ENCODE measurements at regions not wholly inside any gene's neighbourhood (a gene's known extent, or its start where the extent isn't known, plus 50 kb on each side); places are given as distances from the start of the nearest gene placed in this dataset.

GRCh38 chr3:72169120-72169519, 384.2 kb upstream of the PROK2 start:
- DNase-seq = no peak
- Mint-ChIP-seq H3K36me3 (ENCODE audit: unreplicated experiment) (peaks cover 5% of the 10 kb centered on the region), H3K27ac (ENCODE audit: unreplicated experiment) (no peak overlapping the region), H3K27me3 (ENCODE audit: unreplicated experiment) (peaks cover 6% of the 10 kb centered on the region), H3K9me3 (ENCODE audit: unreplicated experiment) (no peaks in the 10 kb centered on the region), H3K4me3 (ENCODE audit: unreplicated experiment) (no peak overlapping the region), H3K4me1 (ENCODE audit: low read depth, unreplicated experiment) (peaks cover 4% of the 10 kb centered on the region)
- no peak for TF ChIP-seq CTCF (IDR thresholded peaks at IDR 0.05; ENCODE audit: partially characterized antibody, unreplicated experiment)

- no peak overlapping the region for H3K27ac Mint-ChIP-seq (ENCODE audit: unreplicated experiment)
- H3K27me3 Mint-ChIP-seq (ENCODE audit: unreplicated experiment) = peaks cover 6% of the 10 kb centered on the region
- TF ChIP-seq CTCF (IDR thresholded peaks at IDR 0.05; ENCODE audit: partially characterized antibody, unreplicated experiment) = no peak
- H3K4me1 Mint-ChIP-seq (ENCODE audit: low read depth, unreplicated experiment) = peaks cover 14% of the 10 kb centered on the region
- peaks cover 2% of the 10 kb centered on the region for H3K9me3 Mint-ChIP-seq (ENCODE audit: unreplicated experiment)
- peaks cover 5% of the 10 kb centered on the region for H3K36me3 Mint-ChIP-seq (ENCODE audit: unreplicated experiment)
- no peak for DNase-seq
- H3K4me3 Mint-ChIP-seq (ENCODE audit: unreplicated experiment) = no peak overlapping the region
These were observed 380.9 kb upstream of the PROK2 start for GRCh38 chr3:72165808-72166207.

GRCh38 chr3:72165317-72165716, 380.4 kb upstream of the PROK2 start:
- H3K36me3 Mint-ChIP-seq (ENCODE audit: unreplicated experiment) = peaks cover 5% of the 10 kb centered on the region
- no peak overlapping the region for H3K4me3 Mint-ChIP-seq (ENCODE audit: unreplicated experiment)
- DNase-seq = no peak
- H3K9me3 Mint-ChIP-seq (ENCODE audit: unreplicated experiment) = peaks cover 2% of the 10 kb centered on the region
- H3K27me3 Mint-ChIP-seq (ENCODE audit: unreplicated experiment) = peaks cover 6% of the 10 kb centered on the region
- peaks cover 14% of the 10 kb centered on the region for H3K4me1 Mint-ChIP-seq (ENCODE audit: low read depth, unreplicated experiment)
- no peak for TF ChIP-seq CTCF (IDR thresholded peaks at IDR 0.05; ENCODE audit: partially characterized antibody, unreplicated experiment)
- H3K27ac Mint-ChIP-seq (ENCODE audit: unreplicated experiment) = no peak overlapping the region

GRCh38 chr3:72164635-72164978, 379.7 kb upstream of the PROK2 start:
- Mint-ChIP-seq H3K4me1 (ENCODE audit: low read depth, unreplicated experiment) (peaks cover 14% of the 10 kb centered on the region), H3K4me3 (ENCODE audit: unreplicated experiment) (no peak overlapping the region), H3K27ac (ENCODE audit: unreplicated experiment) (no peak overlapping the region), H3K9me3 (ENCODE audit: unreplicated experiment) (peaks cover 4% of the 10 kb centered on the region), H3K36me3 (ENCODE audit: unreplicated experiment) (peaks cover 5% of the 10 kb centered on the region), H3K27me3 (ENCODE audit: unreplicated experiment) (peaks cover 6% of the 10 kb centered on the region)
- no peak for DNase-seq
- TF ChIP-seq CTCF (IDR thresholded peaks at IDR 0.05; ENCODE audit: partially characterized antibody, unreplicated experiment) = no peak

GRCh38 chr3:72163809-72164634, 379.1 kb upstream of the PROK2 start:
- Mint-ChIP-seq H3K9me3 (ENCODE audit: unreplicated experiment) (peaks cover 4% of the 10 kb centered on the region), H3K4me3 (ENCODE audit: unreplicated experiment) (no peak overlapping the region), H3K27ac (ENCODE audit: unreplicated experiment) (no peak overlapping the region)

More at GRCh38 chr3:72163809-72164634, 379.1 kb upstream of the PROK2 start:
- Mint-ChIP-seq H3K27me3 (ENCODE audit: unreplicated experiment) (peaks cover 6% of the 10 kb centered on the region), H3K4me1 (ENCODE audit: low read depth, unreplicated experiment) (peaks cover 14% of the 10 kb centered on the region), H3K36me3 (ENCODE audit: unreplicated experiment) (peaks cover 5% of the 10 kb centered on the region)
- no peak for TF ChIP-seq CTCF (IDR thresholded peaks at IDR 0.05; ENCODE audit: partially characterized antibody, unreplicated experiment)
- DNase-seq = no peak

All from glutamatergic neuron (in vitro differentiated cells).